GM21723 (cell line): ENCODE measurements at regions not wholly inside any gene's neighbourhood (a gene's known extent, or its start where the extent isn't known, plus 50 kb on each side); places are given as distances from the start of the nearest gene placed in this dataset.

Source experiments
- ATAC-seq: cut with Tn5 transposase; IDR thresholded peaks from one replicate; pipeline ENCODE4 v1.9.1; 2021; ENCODE audit warnings: mild to moderate bottlenecking, moderate library complexity; ENCODE audit not compliant: unreplicated experiment

- ATAC-seq, result no peak
Observed at GRCh38 chr14:41973178-41973577, 366.5 kb downstream of the LRFN5 start.

DNA sequence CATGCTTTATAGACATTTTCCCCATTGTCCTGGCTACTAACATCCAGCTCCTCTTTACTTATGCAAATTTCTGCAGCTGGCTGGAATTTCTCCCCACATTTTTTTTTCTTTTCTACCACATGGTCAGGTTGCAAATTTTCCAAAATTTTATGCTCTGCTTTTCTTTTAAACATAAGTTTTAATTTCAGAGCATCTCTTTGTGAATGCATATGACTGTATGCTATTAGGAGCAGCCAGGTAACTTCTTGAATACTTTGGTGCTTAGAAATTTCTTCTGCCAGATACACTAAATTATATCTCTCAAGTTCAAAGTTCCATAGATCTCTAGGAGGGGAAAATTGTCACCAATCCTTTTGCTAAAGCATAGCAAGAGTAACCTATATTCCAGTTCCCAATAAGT, 365.9 kb downstream of the LRFN5 start:
- no peak for ATAC-seq

DNA sequence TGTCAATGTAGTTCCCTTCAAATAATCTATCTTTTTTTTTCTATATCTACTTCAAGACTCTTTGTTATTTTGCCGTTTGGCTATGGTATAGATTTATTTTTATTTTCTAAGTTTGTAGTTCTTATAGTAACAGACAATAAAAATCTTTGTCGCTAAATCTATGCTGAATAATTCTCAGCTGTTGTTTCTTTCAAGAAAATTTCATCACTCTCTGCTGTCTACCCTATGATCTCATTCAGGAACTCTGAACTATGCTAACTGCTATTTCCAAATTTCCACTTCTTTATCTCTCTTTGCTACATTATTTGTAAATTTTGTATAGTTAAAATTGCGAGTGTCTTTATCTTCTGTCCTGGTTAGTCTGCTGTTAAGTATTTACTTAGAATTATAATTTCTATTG, 353.6 kb downstream of the LRFN5 start:
- ATAC-seq, result no peak

DNA sequence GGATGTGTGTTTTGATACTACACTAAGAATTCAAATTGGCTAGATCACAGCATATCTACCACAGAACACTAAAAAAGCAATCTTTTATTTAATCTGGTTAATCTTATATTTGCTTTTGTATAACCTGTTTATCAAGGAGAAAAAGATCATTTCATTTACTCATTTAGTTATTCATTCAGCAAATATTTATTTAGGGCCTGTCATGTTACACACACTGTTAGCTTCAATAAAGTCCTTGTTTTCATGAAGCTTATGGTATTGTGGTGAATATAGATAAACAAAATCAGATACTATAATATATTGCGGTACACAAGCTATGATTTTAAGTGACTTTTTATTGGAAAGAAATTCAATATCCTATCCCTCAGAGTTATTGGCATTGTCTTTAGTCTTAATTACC, 350.8 kb downstream of the LRFN5 start:
- no peak for ATAC-seq
